ENCODE measurements at regions not wholly inside any gene's neighbourhood (a gene's known extent, or its start where the extent isn't known, plus 50 kb on each side); places are given as distances from the start of the nearest gene placed in this dataset.

DNA sequence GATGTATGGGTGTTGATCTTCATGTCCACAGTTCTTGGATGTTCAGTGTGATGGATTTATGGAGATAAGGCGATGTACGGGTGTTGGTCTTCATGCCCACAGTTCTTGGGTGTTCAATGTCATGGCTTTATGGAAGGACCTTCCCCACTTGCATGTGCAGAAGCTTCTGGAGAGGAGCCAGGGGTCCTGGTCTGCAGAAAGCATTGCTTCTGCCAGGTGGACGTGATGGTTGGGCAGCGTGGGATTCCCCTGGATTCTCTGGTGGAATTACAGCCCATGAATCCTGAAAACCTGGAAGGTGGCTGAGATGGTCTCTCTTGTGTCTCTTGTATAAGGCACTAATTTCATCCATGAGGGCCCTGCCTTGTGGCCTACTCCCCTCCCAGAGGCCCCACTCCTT, 183.7 kb upstream of the TCERG1L start:
- TF ChIP-seq, protein P1, sequence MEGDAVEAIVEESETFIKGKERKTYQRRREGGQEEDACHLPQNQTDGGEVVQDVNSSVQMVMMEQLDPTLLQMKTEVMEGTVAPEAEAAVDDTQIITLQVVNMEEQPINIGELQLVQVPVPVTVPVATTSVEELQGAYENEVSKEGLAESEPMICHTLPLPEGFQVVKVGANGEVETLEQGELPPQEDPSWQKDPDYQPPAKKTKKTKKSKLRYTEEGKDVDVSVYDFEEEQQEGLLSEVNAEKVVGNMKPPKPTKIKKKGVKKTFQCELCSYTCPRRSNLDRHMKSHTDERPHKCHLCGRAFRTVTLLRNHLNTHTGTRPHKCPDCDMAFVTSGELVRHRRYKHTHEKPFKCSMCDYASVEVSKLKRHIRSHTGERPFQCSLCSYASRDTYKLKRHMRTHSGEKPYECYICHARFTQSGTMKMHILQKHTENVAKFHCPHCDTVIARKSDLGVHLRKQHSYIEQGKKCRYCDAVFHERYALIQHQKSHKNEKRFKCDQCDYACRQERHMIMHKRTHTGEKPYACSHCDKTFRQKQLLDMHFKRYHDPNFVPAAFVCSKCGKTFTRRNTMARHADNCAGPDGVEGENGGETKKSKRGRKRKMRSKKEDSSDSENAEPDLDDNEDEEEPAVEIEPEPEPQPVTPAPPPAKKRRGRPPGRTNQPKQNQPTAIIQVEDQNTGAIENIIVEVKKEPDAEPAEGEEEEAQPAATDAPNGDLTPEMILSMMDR (IDR thresholded peaks at IDR 0.05; ENCODE audit: poor library complexity, severe bottlenecking): no peak
- TF ChIP-seq EP300 (conservative IDR thresholded peaks at IDR 0.05; ENCODE audit: poor library complexity, severe bottlenecking): no peak
- TF ChIP-seq REST (IDR thresholded peaks at IDR 0.05; ENCODE audit: borderline replicate concordance): no peak
- no peak for TF ChIP-seq POLR2AphosphoS5 (IDR thresholded peaks at IDR 0.05)
- no peak for TF ChIP-seq TAF1 (IDR thresholded peaks at IDR 0.05; ENCODE audit: low read depth)
- TF ChIP-seq RAD21 (conservative IDR thresholded peaks at IDR 0.05): no peak
- no peak for TF ChIP-seq MXI1 (conservative IDR thresholded peaks at IDR 0.05; ENCODE audit: poor library complexity, severe bottlenecking)
- no peak for TF ChIP-seq EZH2 (IDR thresholded peaks at IDR 0.05; ENCODE audit: borderline replicate concordance, insufficient read depth, low read length, poor library complexity, severe bottlenecking)
- TF ChIP-seq SMC3 (conservative IDR thresholded peaks at IDR 0.05; ENCODE audit: poor library complexity): no peak
